SU-DHL-6 (cell line): ENCODE measurements at regions not wholly inside any gene's neighbourhood (a gene's known extent, or its start where the extent isn't known, plus 50 kb on each side); places are given as distances from the start of the nearest gene placed in this dataset.
"Not testable (repeated sequence)": the region's sequence is repeated elsewhere in the genome, so short reads cannot be mapped to it uniquely, and the experiment has no call there.

Source experiments
- H2AFZ ChIP-seq: fragments of 200-600 bp; sonication (generic); 2 replicates; pipeline ENCODE4 v1.6.1; 2014; ENCODE audit warnings: low read depth, mild to moderate bottlenecking, moderate library complexity, mixed read lengths, antibody characterized with exemption, low read length; ENCODE audit not compliant: severe bottlenecking
- H3F3A ChIP-seq: fragments of 200-600 bp; shearing (Covaris generic); 2 replicates; pipeline ENCODE4 v1.6.0; 2016; ENCODE audit warnings: antibody characterized with exemption, mild to moderate bottlenecking; ENCODE audit not compliant: insufficient read depth
- H3K27ac ChIP-seq: fragments of 200-600 bp; sonication (generic); 2 replicates; pipeline ENCODE4 v1.5.1; 2016; ENCODE audit warnings: low read depth, mild to moderate bottlenecking, low read length, moderate library complexity, mixed read lengths
- H3K27me3 ChIP-seq: fragments of 200-600 bp; sonication (generic), shearing (Covaris generic); 2 replicates; pipeline ENCODE4 v1.6.0; 2014; ENCODE audit warnings: mild to moderate bottlenecking, low read length
- H3K36me3 ChIP-seq: fragments of 200-600 bp; sonication (generic); 2 replicates; pipeline ENCODE4 v1.6.1; 2014; ENCODE audit warnings: mild to moderate bottlenecking, low read length, mixed read lengths
- H3K4me2 ChIP-seq: fragments of 300-600, 200-600 bp; shearing (Covaris generic), sonication (generic); 2 replicates; pipeline ENCODE4 v1.6.0; 2014; ENCODE audit warnings: low read length, low read depth, mild to moderate bottlenecking; ENCODE audit not compliant: poor library complexity, severe bottlenecking
- H3K4me3 ChIP-seq: fragments of 200-600 bp; sonication (generic); 2 replicates; pipeline ENCODE4 v1.5.1; 2014; ENCODE audit warnings: antibody characterized with exemption, low read length, mild to moderate bottlenecking, mixed read lengths; ENCODE audit not compliant: insufficient read depth, poor library complexity, severe bottlenecking
- H3K79me2 ChIP-seq: fragments of 200-600 bp; sonication (generic); 2 replicates; pipeline ENCODE4 v1.6.1; 2014; ENCODE audit warnings: mild to moderate bottlenecking, low read length, moderate library complexity; ENCODE audit not compliant: insufficient read depth
- H3K9ac ChIP-seq: fragments of 200-600 bp; sonication (generic); 2 replicates; pipeline ENCODE4 v1.7.0; 2014; ENCODE audit warnings: mild to moderate bottlenecking, low read length
- H3K9me2 ChIP-seq: fragments of 200-600 bp; sonication (generic); replicated peaks from 2 replicates; pipeline ENCODE4 v1.6.1; 2014; ENCODE audit warnings: low read length; ENCODE audit not compliant: insufficient read depth
- H3K9me3 ChIP-seq: fragments of 200-600 bp; sonication (generic); 2 replicates; pipeline ENCODE4 v1.6.1; 2014; ENCODE audit warnings: low read length, mixed read lengths; ENCODE audit not compliant: insufficient read depth
- H4K20me1 ChIP-seq: fragments of 200-600 bp; sonication (generic); 2 replicates; pipeline ENCODE4 v1.6.1; 2014; ENCODE audit warnings: low read depth, mild to moderate bottlenecking, antibody characterized with exemption, low read length, moderate library complexity, mixed read lengths
- CTCF ChIP-seq: fragments of 200-600 bp; sonication (generic); IDR thresholded peaks from one replicate; pipeline ENCODE4 v1.5.1; 2017; ENCODE audit warnings: antibody characterized with exemption, mild to moderate bottlenecking, low read length, moderate library complexity; ENCODE audit not compliant: insufficient read depth, poor library complexity, severe bottlenecking
- EZH2phosphoT487 ChIP-seq: fragments of 200-600 bp; sonication (generic), shearing (Covaris generic); conservative IDR thresholded peaks from 2 replicates; pipeline ENCODE4 v1.6.1; 2018; ENCODE audit warnings: mild to moderate bottlenecking, antibody characterized with exemption, low read length, moderate library complexity, mixed read lengths

- H3K9ac ChIP-seq: no peak overlapping the region
- H3K4me3 ChIP-seq: no peak overlapping the region
- H3F3A ChIP-seq: no peaks in the 10 kb centered on the region
- H4K20me1 ChIP-seq: no peaks in the 10 kb centered on the region
- no peaks in the 10 kb centered on the region for H3K36me3 ChIP-seq
- TF ChIP-seq EZH2phosphoT487: no peak
- TF ChIP-seq CTCF: no peak
- no peaks in the 10 kb centered on the region for H3K79me2 ChIP-seq
- no peak overlapping the region for H3K27ac ChIP-seq
- no peaks in the 10 kb centered on the region for H3K9me3 ChIP-seq
- no peaks in the 10 kb centered on the region for H3K27me3 ChIP-seq
- no peaks in the 10 kb centered on the region for H3K9me2 ChIP-seq
- H2AFZ ChIP-seq: no peak overlapping the region
- H3K4me2 ChIP-seq: no peak overlapping the region
These were observed 94.6 kb downstream of the ZNF22 start for GRCh38 chr10:45095286-45095685.

GRCh38 chr10:45096001-45096400, 95.3 kb downstream of the ZNF22 start:
- Histone ChIP-seq H3K27me3 (no peaks in the 10 kb centered on the region), H3K79me2 (no peaks in the 10 kb centered on the region), H3F3A (no peaks in the 10 kb centered on the region), H2AFZ (no peak overlapping the region), H3K9me3 (no peaks in the 10 kb centered on the region), H3K36me3 (no peaks in the 10 kb centered on the region), H3K9me2 (no peaks in the 10 kb centered on the region), H4K20me1 (no peaks in the 10 kb centered on the region), H3K27ac (no peak overlapping the region), H3K4me2 (no peak overlapping the region), H3K9ac (no peak overlapping the region), H3K4me3 (no peak overlapping the region)
- TF ChIP-seq CTCF: no peak

GRCh38 chr10:45100429-45100828, 99.7 kb downstream of the ZNF22 start:
- Histone ChIP-seq H2AFZ (no peak overlapping the region), H3F3A (no peaks in the 10 kb centered on the region), H3K4me3 (no peak overlapping the region), H3K4me2 (no peak overlapping the region), H3K9ac (no peak overlapping the region), H3K79me2 (no peaks in the 10 kb centered on the region), H3K27me3 (no peaks in the 10 kb centered on the region), H3K9me2 (no peaks in the 10 kb centered on the region), H4K20me1 (no peaks in the 10 kb centered on the region), H3K9me3 (no peaks in the 10 kb centered on the region), H3K27ac (no peak overlapping the region), H3K36me3 (no peaks in the 10 kb centered on the region)
- TF ChIP-seq EZH2phosphoT487: no peak
- TF ChIP-seq CTCF: no peak

- no peaks in the 10 kb centered on the region for H3K9me3 ChIP-seq
- H4K20me1 ChIP-seq: no peaks in the 10 kb centered on the region
- no peak overlapping the region for H2AFZ ChIP-seq
- H3K27ac ChIP-seq: no peak overlapping the region
- no peak overlapping the region for H3K9ac ChIP-seq
- TF ChIP-seq EZH2phosphoT487: no peak
- no peak for TF ChIP-seq CTCF
- no peak overlapping the region for H3K4me2 ChIP-seq
- no peaks in the 10 kb centered on the region for H3K79me2 ChIP-seq
- H3K4me3 ChIP-seq: no peak overlapping the region
- H3K36me3 ChIP-seq: no peaks in the 10 kb centered on the region
- no peaks in the 10 kb centered on the region for H3K9me2 ChIP-seq
- no peaks in the 10 kb centered on the region for H3K27me3 ChIP-seq
- H3F3A ChIP-seq: no peaks in the 10 kb centered on the region
These were observed 104.0 kb downstream of the ZNF22 start for GRCh38 chr10:45104674-45105073.

- not testable (repeated sequence) for H4K20me1 ChIP-seq, H3F3A ChIP-seq, H3K9me3 ChIP-seq
These were observed 104.6 kb downstream of the ZNF22 start for GRCh38 chr10:45105309-45105708.

More at GRCh38 chr10:45105309-45105708, 104.6 kb downstream of the ZNF22 start:
- not testable (repeated sequence) for H3K4me3 ChIP-seq, H3K27ac ChIP-seq, H3K9me2 ChIP-seq, H2AFZ ChIP-seq, H3K79me2 ChIP-seq, H3K9ac ChIP-seq, H3K36me3 ChIP-seq, H3K27me3 ChIP-seq, H3K4me2 ChIP-seq
